Upper lobe of left lung (tissue), 4 donors: ENCODE measurements at regions not wholly inside any gene's neighbourhood (a gene's known extent, or its start where the extent isn't known, plus 50 kb on each side); places are given as distances from the start of the nearest gene placed in this dataset.

ENCODE experiments used
- EP300 ChIP-seq, 4 donors: sonication (generic); formaldehyde crosslinking; IDR thresholded peaks; one replicate each; pipeline ENCODE4 v1.5.1; 2017; ENCODE audit warnings: antibody characterized with exemption in 4 of 4, control low read depth in 2 of 4
- POLR2AphosphoS5 ChIP-seq, 2 donors: sonication (generic); formaldehyde crosslinking; IDR thresholded peaks; one replicate each; pipeline ENCODE4 v1.5.1; 2017; ENCODE audit warnings: antibody characterized with exemption in 2 of 2
- TF ChIP-seq, protein P1 (sequence below), 6 experiments: fragments of 450-650 bp in 4 of 6; fragments of 200-600 bp in 2 of 6; sonication (generic) in 2 of 6; IDR thresholded peaks; one replicate each; pipeline ENCODE4 v1.5.1; 2016 to 2019; ENCODE audit warnings: antibody characterized with exemption in 6 of 6

DNA sequence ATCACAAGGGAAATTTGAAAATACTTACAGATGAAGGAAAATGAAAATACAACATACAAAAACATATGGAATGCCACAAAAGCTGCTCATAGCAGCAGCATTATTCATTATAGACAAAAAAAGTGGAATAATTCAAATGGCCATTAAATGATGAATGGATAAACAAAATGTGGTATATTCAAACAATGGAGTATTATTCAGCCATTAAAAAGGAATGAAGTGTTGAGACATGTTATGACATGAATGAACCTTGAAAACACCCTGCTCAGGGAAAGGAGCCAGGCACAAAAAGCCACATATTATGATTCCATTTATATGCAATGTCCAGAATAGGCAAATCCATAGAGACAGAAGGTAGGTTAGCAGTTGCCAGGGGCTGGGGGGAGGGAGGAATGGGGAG is 62.6 kb upstream of the SFMBT2 start:
- TF ChIP-seq, protein P1, sequence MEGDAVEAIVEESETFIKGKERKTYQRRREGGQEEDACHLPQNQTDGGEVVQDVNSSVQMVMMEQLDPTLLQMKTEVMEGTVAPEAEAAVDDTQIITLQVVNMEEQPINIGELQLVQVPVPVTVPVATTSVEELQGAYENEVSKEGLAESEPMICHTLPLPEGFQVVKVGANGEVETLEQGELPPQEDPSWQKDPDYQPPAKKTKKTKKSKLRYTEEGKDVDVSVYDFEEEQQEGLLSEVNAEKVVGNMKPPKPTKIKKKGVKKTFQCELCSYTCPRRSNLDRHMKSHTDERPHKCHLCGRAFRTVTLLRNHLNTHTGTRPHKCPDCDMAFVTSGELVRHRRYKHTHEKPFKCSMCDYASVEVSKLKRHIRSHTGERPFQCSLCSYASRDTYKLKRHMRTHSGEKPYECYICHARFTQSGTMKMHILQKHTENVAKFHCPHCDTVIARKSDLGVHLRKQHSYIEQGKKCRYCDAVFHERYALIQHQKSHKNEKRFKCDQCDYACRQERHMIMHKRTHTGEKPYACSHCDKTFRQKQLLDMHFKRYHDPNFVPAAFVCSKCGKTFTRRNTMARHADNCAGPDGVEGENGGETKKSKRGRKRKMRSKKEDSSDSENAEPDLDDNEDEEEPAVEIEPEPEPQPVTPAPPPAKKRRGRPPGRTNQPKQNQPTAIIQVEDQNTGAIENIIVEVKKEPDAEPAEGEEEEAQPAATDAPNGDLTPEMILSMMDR (IDR thresholded peaks at IDR 0.05) = no peak
- no peak for TF ChIP-seq EP300 (IDR thresholded peaks at IDR 0.05)
- TF ChIP-seq POLR2AphosphoS5 (IDR thresholded peaks at IDR 0.05) = no peak
